AG04450 (cell line): ENCODE measurements at regions not wholly inside any gene's neighbourhood (a gene's known extent, or its start where the extent isn't known, plus 50 kb on each side); places are given as distances from the start of the nearest gene placed in this dataset.

Experiments
- CTCF ChIA-PET: fragments of 300-600, 350-600 bp; formaldehyde crosslinking; extraction: SDS; loops from one replicate; lab custom pipeline; 2022; ENCODE audit warnings: antibody characterized with exemption, inconsistent platforms; lab: Charles Lee
- POLR2A ChIA-PET: fragments of 350-600 bp; formaldehyde crosslinking; extraction: SDS; loops from one replicate; lab custom pipeline; 2021; ENCODE audit warnings: antibody characterized with exemption, inconsistent platforms; lab: Yijun Ruan, JAX
- DNase-seq: peaks from one replicate; pipeline ENCODE4 v3.0.0-alpha.2; 2011; ENCODE audit warnings: low read depth, low spot score
- H3K27ac ChIP-seq: one replicate; pipeline ENCODE4 v1.5.1; 2012; ENCODE audit warnings: low read depth, low read length, control low read depth
- H3K27me3 ChIP-seq: one replicate; pipeline ENCODE4 v1.6.0; 2012; ENCODE audit warnings: low read length; ENCODE audit not compliant: control insufficient read depth, insufficient read depth
- H3K4me3 ChIP-seq: 2 replicates; pipeline ENCODE4 v1.5.1; 2011; ENCODE audit warnings: mild to moderate bottlenecking, low read depth, low read length, control low read depth
- H3K9me3 ChIP-seq: 2 replicates; pipeline ENCODE4 v1.5.1; 2012; ENCODE audit warnings: low read length; ENCODE audit not compliant: control insufficient read depth, insufficient read depth
- TF ChIP-seq, protein P1 (sequence below): IDR thresholded peaks from 2 replicates; pipeline ENCODE4 v1.5.1; 2011; ENCODE audit warnings: low read depth, low read length, control low read depth, inconsistent platforms

DNA sequence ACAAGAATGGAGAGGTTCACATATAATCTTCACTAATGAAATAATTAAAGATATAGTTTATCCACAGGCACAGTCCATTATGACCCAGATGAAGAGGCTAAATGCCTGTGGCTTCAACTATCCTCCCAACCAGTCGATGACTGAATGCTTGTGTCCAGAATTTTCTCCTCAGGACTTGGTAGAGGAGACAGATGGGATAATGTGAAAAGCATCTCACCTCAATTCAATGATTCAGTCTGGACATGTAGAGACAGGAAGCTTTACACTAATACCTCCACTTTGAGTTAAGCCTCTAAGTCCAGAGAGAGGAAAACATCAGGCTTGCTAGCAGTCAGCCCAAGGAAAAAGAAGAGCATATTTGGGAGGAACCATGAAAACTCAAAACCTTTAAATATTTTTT is 59.1 kb upstream of the COL1A2 start:
- CTCF ChIA-PET, result no interaction called here
- DNase-seq, result no peak
- Histone ChIP-seq H3K27me3 (no peaks in the 10 kb centered on the region), H3K4me3 (no peak overlapping the region), H3K9me3 (no peaks in the 10 kb centered on the region), H3K27ac (no peak overlapping the region)
- TF ChIP-seq, protein P1, sequence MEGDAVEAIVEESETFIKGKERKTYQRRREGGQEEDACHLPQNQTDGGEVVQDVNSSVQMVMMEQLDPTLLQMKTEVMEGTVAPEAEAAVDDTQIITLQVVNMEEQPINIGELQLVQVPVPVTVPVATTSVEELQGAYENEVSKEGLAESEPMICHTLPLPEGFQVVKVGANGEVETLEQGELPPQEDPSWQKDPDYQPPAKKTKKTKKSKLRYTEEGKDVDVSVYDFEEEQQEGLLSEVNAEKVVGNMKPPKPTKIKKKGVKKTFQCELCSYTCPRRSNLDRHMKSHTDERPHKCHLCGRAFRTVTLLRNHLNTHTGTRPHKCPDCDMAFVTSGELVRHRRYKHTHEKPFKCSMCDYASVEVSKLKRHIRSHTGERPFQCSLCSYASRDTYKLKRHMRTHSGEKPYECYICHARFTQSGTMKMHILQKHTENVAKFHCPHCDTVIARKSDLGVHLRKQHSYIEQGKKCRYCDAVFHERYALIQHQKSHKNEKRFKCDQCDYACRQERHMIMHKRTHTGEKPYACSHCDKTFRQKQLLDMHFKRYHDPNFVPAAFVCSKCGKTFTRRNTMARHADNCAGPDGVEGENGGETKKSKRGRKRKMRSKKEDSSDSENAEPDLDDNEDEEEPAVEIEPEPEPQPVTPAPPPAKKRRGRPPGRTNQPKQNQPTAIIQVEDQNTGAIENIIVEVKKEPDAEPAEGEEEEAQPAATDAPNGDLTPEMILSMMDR, result no peak
- POLR2A ChIA-PET, result interaction anchor here (1.0 kb wide), 1 partner anchor 62 kb away, joined by 3 read pairs; no protein-coding TSS in a partner anchor

DNA sequence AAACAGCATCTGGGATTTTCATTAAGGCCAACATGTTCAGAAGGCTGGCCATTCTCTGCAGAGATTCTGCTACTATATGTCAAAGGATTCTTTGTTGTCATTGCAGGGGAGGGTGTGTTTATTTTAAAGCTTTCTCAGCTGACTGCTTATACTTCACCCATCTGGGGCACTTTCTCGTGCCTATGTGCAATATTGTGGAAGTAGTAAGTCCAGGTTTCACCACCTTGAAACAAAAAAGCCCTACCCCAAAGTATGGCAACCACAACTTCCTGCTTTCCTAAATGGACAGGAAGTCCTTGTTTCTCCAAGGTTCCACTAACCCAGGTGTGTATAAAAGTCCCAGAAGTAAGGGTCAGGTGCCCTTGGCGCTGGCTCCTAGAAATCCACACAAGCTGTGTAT is 58.7 kb upstream of the COL1A2 start:
- ChIA-PET POLR2A (interaction anchor here (1.0 kb wide), 1 partner anchor 61 kb away, joined by 3 read pairs; no protein-coding TSS in a partner anchor), CTCF (no interaction called here)
- Histone ChIP-seq H3K9me3 (no peaks in the 10 kb centered on the region), H3K27ac (no peak overlapping the region), H3K27me3 (no peaks in the 10 kb centered on the region), H3K4me3 (no peak overlapping the region)
- TF ChIP-seq, protein P1, result no peak
- DNase-seq, result no peak

- H3K4me3 ChIP-seq, result no peak overlapping the region
- ChIA-PET POLR2A (interaction anchor here (1.0 kb wide), 1 partner anchor 38 kb away, joined by 3 read pairs; no protein-coding TSS in a partner anchor), CTCF (interaction anchor here (1.4 kb wide), 1 partner anchor 56 kb away, joined by 5 read pairs; the partner anchor contains the start of gene COL1A2)
- DNase-seq, result no peak
- H3K9me3 ChIP-seq, result no peaks in the 10 kb centered on the region
- H3K27me3 ChIP-seq, result no peaks in the 10 kb centered on the region
- no peak overlapping the region for H3K27ac ChIP-seq
- TF ChIP-seq, protein P1, result no peak
These were observed 55.7 kb upstream of the COL1A2 start for GRCh38 chr7:94338921-94339371.

DNA sequence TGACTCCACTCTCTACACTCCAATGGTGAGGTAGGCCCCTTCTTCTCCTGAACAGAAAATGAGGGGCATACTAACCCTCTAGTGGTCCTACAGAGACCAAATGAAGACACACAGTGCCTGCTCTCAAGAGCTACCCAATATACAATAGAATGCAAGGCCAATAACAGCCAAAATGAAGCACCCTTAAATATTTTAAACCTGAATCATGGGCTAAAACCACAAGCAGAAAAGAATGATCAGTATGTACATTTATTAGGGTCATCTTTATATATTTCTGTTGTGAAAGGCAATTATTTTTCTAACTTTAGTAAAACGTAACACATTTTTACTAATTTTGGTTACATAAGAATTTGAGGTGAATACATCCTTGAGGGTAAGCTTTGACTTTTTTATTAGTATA is 49.9 kb upstream of the COL1A2 start:
- Histone ChIP-seq H3K27me3 (no peaks in the 10 kb centered on the region), H3K27ac (no peak overlapping the region), H3K9me3 (no peaks in the 10 kb centered on the region), H3K4me3 (no peak overlapping the region)
- TF ChIP-seq, protein P1, result no peak
- ChIA-PET CTCF (interaction anchor here (1.0 to 1.5 kb wide), 2 partner anchors 49 to 51 kb away, joined by 4 to 5 read pairs; no protein-coding TSS in a partner anchor), POLR2A (interaction anchor here (1.2 kb wide), 3 partner anchors 31 to 50 kb away, joined by 4 to 11 read pairs (median 9); partner anchors contain the start of gene COL1A2)
- no peak for DNase-seq
